ENCODE measurements at regions not wholly inside any gene's neighbourhood (a gene's known extent, or its start where the extent isn't known, plus 50 kb on each side); places are given as distances from the start of the nearest gene placed in this dataset.

GRCh38 chr2:2715036-2715818 is 384.2 kb upstream of the MYT1L start:
- DNase-seq (ENCODE audit: low spot score) = no peak

- DNase-seq (ENCODE audit: low spot score) = no peak
These were observed 383.3 kb upstream of the MYT1L start for GRCh38 chr2:2714408-2714807.

- no peak for DNase-seq (ENCODE audit: low spot score)
These were observed 378.3 kb upstream of the MYT1L start for GRCh38 chr2:2709431-2709770.

- DNase-seq (ENCODE audit: low spot score) = no peak
These were observed 377.7 kb upstream of the MYT1L start for GRCh38 chr2:2708575-2709430.

- DNase-seq (ENCODE audit: low spot score) = no peak
These were observed 376.3 kb upstream of the MYT1L start for GRCh38 chr2:2707206-2707991.

GRCh38 chr2:2706306-2706705 is 375.2 kb upstream of the MYT1L start:
- DNase-seq (ENCODE audit: low spot score) = no peak

- DNase-seq (ENCODE audit: low spot score) = no peak
These were observed 374.8 kb upstream of the MYT1L start for GRCh38 chr2:2705871-2706270.

GRCh38 chr2:2704428-2705090 is 373.5 kb upstream of the MYT1L start:
- DNase-seq (ENCODE audit: low spot score) = no peak

- no peak for DNase-seq (ENCODE audit: low spot score)
These were observed 372.8 kb upstream of the MYT1L start for GRCh38 chr2:2703762-2704427.

- DNase-seq (ENCODE audit: low spot score) = no peak
These were observed 372.1 kb upstream of the MYT1L start for GRCh38 chr2:2703172-2703571.

GRCh38 chr2:2702385-2702784 is 371.3 kb upstream of the MYT1L start:
- DNase-seq (ENCODE audit: low spot score) = no peak

- DNase-seq (ENCODE audit: low spot score) = no peak
These were observed 370.7 kb upstream of the MYT1L start for GRCh38 chr2:2701813-2702212.

- no peak for DNase-seq (ENCODE audit: low spot score)
These were observed 370.2 kb upstream of the MYT1L start for GRCh38 chr2:2701176-2701781.

- DNase-seq (ENCODE audit: low spot score) = no peak
These were observed 368.0 kb upstream of the MYT1L start for GRCh38 chr2:2699121-2699505.

GRCh38 chr2:2698182-2699120 is 367.4 kb upstream of the MYT1L start:
- no peak for DNase-seq (ENCODE audit: low spot score)

GRCh38 chr2:2696733-2697455 is 365.8 kb upstream of the MYT1L start:
- DNase-seq (ENCODE audit: low spot score) = no peak

- no peak for DNase-seq (ENCODE audit: low spot score)
These were observed 365.2 kb upstream of the MYT1L start for GRCh38 chr2:2696325-2696724.

GRCh38 chr2:2694746-2695145 is 363.7 kb upstream of the MYT1L start:
- DNase-seq (ENCODE audit: low spot score) = no peak

All from HuH-7.5 (cell line).